SKM-1 (cell line): ENCODE measurements at regions not wholly inside any gene's neighbourhood (a gene's known extent, or its start where the extent isn't known, plus 50 kb on each side); places are given as distances from the start of the nearest gene placed in this dataset.

ENCODE experiments used
- DNase-seq: peaks from one replicate; lab custom pipeline; 2025; ENCODE audit not compliant: unreplicated experiment; lab: John Stamatoyannopoulos, UW

- no peak for DNase-seq
These were observed 384.1 kb upstream of the PLXNA2 start for GRCh38 chr1:208628022-208628914.

- DNase-seq, result no peak
These were observed 386.9 kb upstream of the PLXNA2 start for GRCh38 chr1:208631092-208631491.

GRCh38 chr1:208631506-208631905 lies 387.3 kb upstream of the PLXNA2 start:
- DNase-seq, result no peak

- DNase-seq, result no peak
These were observed 390.4 kb upstream of the PLXNA2 start for GRCh38 chr1:208634346-208635140.

GRCh38 chr1:208637181-208637580 lies 393.0 kb upstream of the PLXNA2 start:
- DNase-seq, result no peak

GRCh38 chr1:208639382-208639781 lies 395.2 kb upstream of the PLXNA2 start:
- no peak for DNase-seq

GRCh38 chr1:208640295-208640694 lies 396.1 kb upstream of the PLXNA2 start:
- DNase-seq, result no peak

GRCh38 chr1:208641579-208642280 lies 397.5 kb upstream of the PLXNA2 start:
- no peak for DNase-seq

- DNase-seq, result no peak
These were observed 398.9 kb upstream of the PLXNA2 start for GRCh38 chr1:208643005-208643597.

GRCh38 chr1:208644401-208645160 lies 400.4 kb upstream of the PLXNA2 start:
- no peak for DNase-seq

GRCh38 chr1:208646431-208646830 lies 402.2 kb upstream of the PLXNA2 start:
- DNase-seq, result no peak

- DNase-seq, result no peak
These were observed 404.0 kb upstream of the PLXNA2 start for GRCh38 chr1:208648146-208648545.

- DNase-seq, result peak; percentile 85
These were observed 408.3 kb upstream of the PLXNA2 start for GRCh38 chr1:208652296-208653160.

GRCh38 chr1:208653426-208653825 lies 409.2 kb upstream of the PLXNA2 start:
- DNase-seq, result no peak

GRCh38 chr1:208654241-208654640 lies 410.1 kb upstream of the PLXNA2 start:
- peak; percentile 16 for DNase-seq

GRCh38 chr1:208665936-208666335 lies 421.8 kb upstream of the PLXNA2 start:
- no peak for DNase-seq

- DNase-seq, result no peak
These were observed 424.8 kb upstream of the PLXNA2 start for GRCh38 chr1:208668991-208669390.

GRCh38 chr1:208670778-208671177 lies 426.6 kb upstream of the PLXNA2 start:
- DNase-seq, result no peak

- no peak for DNase-seq
These were observed 437.9 kb upstream of the PLXNA2 start for GRCh38 chr1:208681878-208682663.
